WTC11 (cell line): ENCODE measurements at regions not wholly inside any gene's neighbourhood (a gene's known extent, or its start where the extent isn't known, plus 50 kb on each side); places are given as distances from the start of the nearest gene placed in this dataset.

Experiments
- ATAC-seq: fragments of 200-7000 bp; cut with Tn5 transposase; 2 replicates; pipeline ENCODE4 v1.10.0; 2021; ENCODE audit warnings: mild to moderate bottlenecking, moderate library complexity
- CTCF ChIA-PET: fragments of 300-600 bp; sonication (Branson Sonifier 250); formaldehyde crosslinking; loops from one replicate; lab custom pipeline; 2021; ENCODE audit warnings: antibody characterized with exemption; lab: Charles Lee
- POLR2A ChIA-PET: fragments of 350-600 bp; sonication (Branson Sonifier 250); formaldehyde crosslinking; loops from one replicate; lab custom pipeline; 2021; ENCODE audit warnings: antibody characterized with exemption; lab: Charles Lee
- DNase-seq: peaks from one replicate; pipeline ENCODE4 v3.0.0; 2021; ENCODE audit warnings: low spot score
- H3K27ac Mint-ChIP-seq: 2 replicates; pipeline ENCODE4 v1.8.0; 2021; ENCODE audit warnings: mixed read lengths
- H3K27me3 Mint-ChIP-seq: 2 replicates; pipeline ENCODE4 v1.8.0; 2021; ENCODE audit warnings: low read depth, mild to moderate bottlenecking, moderate library complexity, mixed read lengths
- H3K36me3 Mint-ChIP-seq: 2 replicates; pipeline ENCODE4 v1.8.0; 2021; ENCODE audit warnings: mixed read lengths
- H3K4me1 Mint-ChIP-seq: 2 replicates; pipeline ENCODE4 v1.8.0; 2022; ENCODE audit warnings: mixed read lengths
- H3K4me3 Mint-ChIP-seq: 2 replicates; pipeline ENCODE4 v1.8.0; 2021; ENCODE audit warnings: mild to moderate bottlenecking, moderate library complexity, mixed read lengths
- H3K9me3 Mint-ChIP-seq: 2 replicates; pipeline ENCODE4 v1.8.0; 2021; ENCODE audit warnings: mixed read lengths
- ATF1 ChIP-seq: sonication (generic); formaldehyde crosslinking; IDR thresholded peaks from 2 replicates; pipeline ENCODE4 v1.8.1; 2023; ENCODE audit warnings: mild to moderate bottlenecking, moderate library complexity, missing genetic modification reagents
- CBFB ChIP-seq: sonication (generic); formaldehyde crosslinking; IDR thresholded peaks from 2 replicates; pipeline ENCODE4 v1.8.1; 2022; ENCODE audit warnings: mild to moderate bottlenecking, low read depth, missing genetic modification reagents
- E2F1 ChIP-seq: sonication (generic); formaldehyde crosslinking; IDR thresholded peaks from 2 replicates; pipeline ENCODE4 v1.8.0; 2022; ENCODE audit warnings: mild to moderate bottlenecking, missing genetic modification reagents
- EMX1 ChIP-seq: fragments of 250-450 bp; sonication (Bioruptor Pico); IDR thresholded peaks from 2 replicates; pipeline ENCODE4 v1.8.0; 2021; ENCODE audit warnings: mild to moderate bottlenecking
- ESRRA ChIP-seq: sonication (generic); formaldehyde crosslinking; IDR thresholded peaks from 2 replicates; pipeline ENCODE4 v1.8.1; 2022; ENCODE audit warnings: mild to moderate bottlenecking, missing genetic modification reagents, borderline replicate concordance
- ETV6 ChIP-seq: sonication (generic); formaldehyde crosslinking; IDR thresholded peaks from 2 replicates; pipeline ENCODE4 v1.8.1; 2022; ENCODE audit warnings: mild to moderate bottlenecking, missing genetic modification reagents
- FOXJ3 ChIP-seq: sonication (generic); formaldehyde crosslinking; IDR thresholded peaks from 2 replicates; pipeline ENCODE4 v1.9.0; 2021; ENCODE audit warnings: missing genetic modification reagents, mild to moderate bottlenecking, borderline replicate concordance
- FOXK1 ChIP-seq: sonication (generic); formaldehyde crosslinking; IDR thresholded peaks from 2 replicates; pipeline ENCODE4 v1.8.0; 2022; ENCODE audit warnings: mild to moderate bottlenecking, moderate library complexity, missing genetic modification reagents
- GRHL2 ChIP-seq: fragments of 250-450 bp; sonication (Bioruptor Pico); IDR thresholded peaks from 2 replicates; pipeline ENCODE4 v1.8.0; 2022; ENCODE audit warnings: mild to moderate bottlenecking, moderate library complexity; ENCODE audit not compliant: insufficient replicate concordance, severe bottlenecking
- HMGA2 ChIP-seq: fragments of 250-450 bp; sonication (Bioruptor Pico); IDR thresholded peaks from 2 replicates; pipeline ENCODE4 v1.4.0; 2021; ENCODE audit warnings: mild to moderate bottlenecking, moderate library complexity
- MYBL2 ChIP-seq: sonication (generic); formaldehyde crosslinking; IDR thresholded peaks from 2 replicates; pipeline ENCODE4 v1.8.1; 2023; ENCODE audit warnings: mild to moderate bottlenecking, moderate library complexity, missing genetic modification reagents
- NR1H2 ChIP-seq: sonication (generic); formaldehyde crosslinking; IDR thresholded peaks from 2 replicates; pipeline ENCODE4 v1.9.0; 2021; ENCODE audit warnings: mild to moderate bottlenecking, moderate library complexity, missing genetic modification reagents
- NR2C2 ChIP-seq: sonication (generic); formaldehyde crosslinking; IDR thresholded peaks from 2 replicates; pipeline ENCODE4 v1.8.0; 2022; ENCODE audit warnings: mild to moderate bottlenecking, missing genetic modification reagents
- RELA ChIP-seq: sonication (generic); formaldehyde crosslinking; IDR thresholded peaks from 2 replicates; pipeline ENCODE4 v1.8.1; 2022; ENCODE audit warnings: missing genetic modification reagents, mild to moderate bottlenecking, borderline replicate concordance
- SMAD3 ChIP-seq: sonication (generic); formaldehyde crosslinking; IDR thresholded peaks from 2 replicates; pipeline ENCODE4 v1.8.0; 2022; ENCODE audit warnings: missing genetic modification reagents, mild to moderate bottlenecking, borderline replicate concordance
- SMAD4 ChIP-seq: sonication (generic); formaldehyde crosslinking; IDR thresholded peaks from 2 replicates; pipeline ENCODE4 v1.8.0; 2022; ENCODE audit warnings: mild to moderate bottlenecking, missing genetic modification reagents
- USF1 ChIP-seq: sonication (generic); formaldehyde crosslinking; IDR thresholded peaks from 2 replicates; pipeline ENCODE4 v1.8.0; 2022; ENCODE audit warnings: mild to moderate bottlenecking, missing genetic modification reagents
- USF2 ChIP-seq: sonication (generic); formaldehyde crosslinking; IDR thresholded peaks from 2 replicates; pipeline ENCODE4 v1.8.1; 2023; ENCODE audit warnings: mild to moderate bottlenecking, missing genetic modification reagents, moderate library complexity
- ZNF219 ChIP-seq: sonication (generic); formaldehyde crosslinking; IDR thresholded peaks from 2 replicates; pipeline ENCODE4 v1.8.0; 2023; ENCODE audit warnings: missing genetic modification reagents, mild to moderate bottlenecking, borderline replicate concordance
- ZNF423 ChIP-seq: fragments of 250-450 bp; sonication (Bioruptor Pico); IDR thresholded peaks from 2 replicates; pipeline ENCODE4 v2.1.2; 2022; ENCODE audit warnings: mild to moderate bottlenecking, moderate library complexity
- ZNF671 ChIP-seq: fragments of 250-450 bp; sonication (Bioruptor Pico); IDR thresholded peaks from 2 replicates; pipeline ENCODE4 v1.8.0; 2021; ENCODE audit warnings: mild to moderate bottlenecking
- TF ChIP-seq, protein P1 (sequence below): sonication (generic); formaldehyde crosslinking; IDR thresholded peaks from 2 replicates; pipeline ENCODE4 v1.8.1; 2022; ENCODE audit warnings: missing genetic modification reagents, borderline replicate concordance
- TF ChIP-seq, protein P2 (sequence below): fragments of 250-450 bp; sonication (Bioruptor Pico); IDR thresholded peaks from 2 replicates; pipeline ENCODE4 v1.9.0; 2021; ENCODE audit warnings: mild to moderate bottlenecking
- TF ChIP-seq, protein P3 (sequence below): sonication (generic); formaldehyde crosslinking; IDR thresholded peaks from 2 replicates; pipeline ENCODE4 v1.8.1; 2022; ENCODE audit warnings: mild to moderate bottlenecking, moderate library complexity, missing genetic modification reagents
- TF ChIP-seq, protein P4 (sequence below): sonication (generic); formaldehyde crosslinking; IDR thresholded peaks from 2 replicates; pipeline ENCODE4 v1.8.1; 2022; ENCODE audit warnings: mild to moderate bottlenecking, missing genetic modification reagents, moderate library complexity, borderline replicate concordance
- TF ChIP-seq, protein P5 (sequence below): fragments of 250-450 bp; sonication (Bioruptor Pico); IDR thresholded peaks from 2 replicates; pipeline ENCODE4 v2.1.2; 2022; ENCODE audit warnings: mild to moderate bottlenecking, moderate library complexity

DNA sequence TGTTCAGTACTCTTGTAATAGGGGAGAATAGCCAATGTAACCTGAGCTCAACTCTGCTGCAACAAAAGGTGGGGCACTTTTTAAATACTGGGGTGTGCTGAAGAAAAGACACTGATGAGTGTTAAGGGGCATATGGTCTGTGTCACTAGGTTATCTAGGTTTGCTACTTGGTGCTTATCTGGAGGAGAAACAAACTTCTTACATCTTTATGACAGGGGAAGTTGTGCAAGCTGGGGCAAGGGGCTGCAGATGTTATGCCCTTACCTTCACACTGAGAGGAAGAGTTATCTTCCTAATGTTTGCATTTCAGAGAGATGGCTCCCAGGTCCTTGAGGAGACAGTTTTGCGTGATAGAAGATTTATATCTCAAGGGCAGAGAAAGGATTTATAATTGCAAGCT, 90.9 kb upstream of the PKP2 start:
- Mint-ChIP-seq H3K9me3 (peaks cover 11% of the 10 kb centered on the region), H3K27me3 (no peaks in the 10 kb centered on the region; the same call in 1 of the 2 replicates), H3K4me1 (peaks cover 40% of the 10 kb centered on the region), H3K4me3 (no peak overlapping the region), H3K27ac (no peak overlapping the region), H3K36me3 (no peaks in the 10 kb centered on the region)
- TF ChIP-seq, protein P1, sequence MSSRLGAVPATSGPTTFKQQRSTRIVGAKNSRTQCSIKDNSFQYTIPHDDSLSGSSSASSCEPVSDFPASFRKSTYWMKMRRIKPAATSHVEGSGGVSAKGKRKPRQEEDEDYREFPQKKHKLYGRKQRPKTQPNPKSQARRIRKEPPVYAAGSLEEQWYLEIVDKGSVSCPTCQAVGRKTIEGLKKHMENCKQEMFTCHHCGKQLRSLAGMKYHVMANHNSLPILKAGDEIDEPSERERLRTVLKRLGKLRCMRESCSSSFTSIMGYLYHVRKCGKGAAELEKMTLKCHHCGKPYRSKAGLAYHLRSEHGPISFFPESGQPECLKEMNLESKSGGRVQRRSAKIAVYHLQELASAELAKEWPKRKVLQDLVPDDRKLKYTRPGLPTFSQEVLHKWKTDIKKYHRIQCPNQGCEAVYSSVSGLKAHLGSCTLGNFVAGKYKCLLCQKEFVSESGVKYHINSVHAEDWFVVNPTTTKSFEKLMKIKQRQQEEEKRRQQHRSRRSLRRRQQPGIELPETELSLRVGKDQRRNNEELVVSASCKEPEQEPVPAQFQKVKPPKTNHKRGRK, result no peak
- TF ChIP-seq NR2C2 (CRISPR knock-in tag) (no peak), SMAD3 (CRISPR knock-in tag) (no peak), ESRRA (CRISPR knock-in tag) (no peak), ZNF671 (no peak), ETV6 (CRISPR knock-in tag) (no peak), MYBL2 (CRISPR knock-in tag) (no peak), SMAD4 (CRISPR knock-in tag) (no peak), FOXJ3 (no peak), FOXK1 (no peak), E2F1 (CRISPR knock-in tag) (no peak), CBFB (no peak), EMX1 (CRISPR knock-in tag) (no peak), RELA (CRISPR knock-in tag) (no peak), HMGA2 (CRISPR knock-in tag) (no peak)
- TF ChIP-seq, protein P2, sequence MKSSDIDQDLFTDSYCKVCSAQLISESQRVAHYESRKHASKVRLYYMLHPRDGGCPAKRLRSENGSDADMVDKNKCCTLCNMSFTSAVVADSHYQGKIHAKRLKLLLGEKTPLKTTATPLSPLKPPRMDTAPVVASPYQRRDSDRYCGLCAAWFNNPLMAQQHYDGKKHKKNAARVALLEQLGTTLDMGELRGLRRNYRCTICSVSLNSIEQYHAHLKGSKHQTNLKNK (CRISPR knock-in tag), result no peak
- TF ChIP-seq, protein P3, sequence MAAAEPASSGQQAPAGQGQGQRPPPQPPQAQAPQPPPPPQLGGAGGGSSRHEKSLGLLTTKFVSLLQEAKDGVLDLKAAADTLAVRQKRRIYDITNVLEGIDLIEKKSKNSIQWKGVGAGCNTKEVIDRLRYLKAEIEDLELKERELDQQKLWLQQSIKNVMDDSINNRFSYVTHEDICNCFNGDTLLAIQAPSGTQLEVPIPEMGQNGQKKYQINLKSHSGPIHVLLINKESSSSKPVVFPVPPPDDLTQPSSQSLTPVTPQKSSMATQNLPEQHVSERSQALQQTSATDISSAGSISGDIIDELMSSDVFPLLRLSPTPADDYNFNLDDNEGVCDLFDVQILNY, result no peak
- CTCF ChIA-PET, result interaction anchor here (1.3 kb wide), 1 partner anchor 12 kb away, joined by 3 read pairs; no protein-coding TSS in a partner anchor
- POLR2A ChIA-PET, result no interaction called here
- DNase-seq (no peak), ATAC-seq (no peak)

DNA sequence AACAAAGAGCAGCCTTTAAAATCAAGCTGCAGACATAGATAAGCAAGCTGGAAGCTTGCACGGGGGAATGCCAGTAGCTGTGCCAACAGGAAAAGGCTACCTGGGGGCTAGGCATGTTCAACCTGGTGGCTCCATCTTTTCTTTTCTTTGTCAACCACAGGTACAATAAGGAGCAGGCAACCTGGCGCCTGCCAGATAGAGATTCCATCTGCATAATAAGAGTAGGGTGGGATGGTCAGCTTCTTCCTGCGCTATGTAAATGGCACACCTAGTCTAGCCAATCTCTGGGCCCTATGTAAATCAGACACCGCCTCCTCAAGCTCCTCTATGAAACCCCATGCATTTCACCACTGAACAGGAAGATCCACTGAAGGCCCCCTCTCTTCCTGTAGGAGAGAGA, 87.4 kb upstream of the PKP2 start:
- no peak for DNase-seq
- TF ChIP-seq ZNF423 (no peak), E2F1 (CRISPR knock-in tag) (no peak), ZNF219 (CRISPR knock-in tag) (no peak), NR1H2 (no peak), HMGA2 (CRISPR knock-in tag) (no peak), GRHL2 (CRISPR knock-in tag) (no peak), FOXJ3 (no peak), USF1 (no peak), ATF1 (CRISPR knock-in tag) (no peak), EMX1 (CRISPR knock-in tag) (no peak), USF2 (no peak)
- TF ChIP-seq, protein P4, sequence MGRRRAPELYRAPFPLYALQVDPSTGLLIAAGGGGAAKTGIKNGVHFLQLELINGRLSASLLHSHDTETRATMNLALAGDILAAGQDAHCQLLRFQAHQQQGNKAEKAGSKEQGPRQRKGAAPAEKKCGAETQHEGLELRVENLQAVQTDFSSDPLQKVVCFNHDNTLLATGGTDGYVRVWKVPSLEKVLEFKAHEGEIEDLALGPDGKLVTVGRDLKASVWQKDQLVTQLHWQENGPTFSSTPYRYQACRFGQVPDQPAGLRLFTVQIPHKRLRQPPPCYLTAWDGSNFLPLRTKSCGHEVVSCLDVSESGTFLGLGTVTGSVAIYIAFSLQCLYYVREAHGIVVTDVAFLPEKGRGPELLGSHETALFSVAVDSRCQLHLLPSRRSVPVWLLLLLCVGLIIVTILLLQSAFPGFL (CRISPR knock-in tag), result no peak
- TF ChIP-seq, protein P2 (CRISPR knock-in tag), result no peak
- TF ChIP-seq, protein P5, sequence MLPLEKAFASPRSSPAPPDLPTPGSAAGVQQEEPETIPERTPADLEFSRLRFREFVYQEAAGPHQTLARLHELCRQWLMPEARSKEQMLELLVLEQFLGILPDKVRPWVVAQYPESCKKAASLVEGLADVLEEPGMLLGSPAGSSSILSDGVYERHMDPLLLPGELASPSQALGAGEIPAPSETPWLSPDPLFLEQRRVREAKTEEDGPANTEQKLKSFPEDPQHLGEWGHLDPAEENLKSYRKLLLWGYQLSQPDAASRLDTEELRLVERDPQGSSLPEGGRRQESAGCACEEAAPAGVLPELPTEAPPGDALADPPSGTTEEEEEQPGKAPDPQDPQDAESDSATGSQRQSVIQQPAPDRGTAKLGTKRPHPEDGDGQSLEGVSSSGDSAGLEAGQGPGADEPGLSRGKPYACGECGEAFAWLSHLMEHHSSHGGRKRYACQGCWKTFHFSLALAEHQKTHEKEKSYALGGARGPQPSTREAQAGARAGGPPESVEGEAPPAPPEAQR (CRISPR knock-in tag), result no peak

More for the DNA sequence above, 87.4 kb upstream of the PKP2 start:
- Mint-ChIP-seq H3K4me3 (no peak overlapping the region), H3K27me3 (no peaks in the 10 kb centered on the region; the same call in 1 of the 2 replicates), H3K4me1 (peaks cover 24% of the 10 kb centered on the region), H3K36me3 (no peaks in the 10 kb centered on the region; the same call in 1 of the 2 replicates), H3K9me3 (peaks cover 15% of the 10 kb centered on the region), H3K27ac (no peak overlapping the region)
- ChIA-PET CTCF (interaction anchor here (0.7 to 1.2 kb wide), 2 partner anchors 52 to 228 kb away, joined by 3 to 7 read pairs; partner anchors contain the start of gene YARS2), POLR2A (interaction anchor here (0.7 kb wide), 1 partner anchor 229 kb away, joined by 3 read pairs; the partner anchor contains the start of gene YARS2)
- peak; percentile 98 for ATAC-seq
